Activated B cell treated with CpG ODN at 0.5 μM for 24 hours (primary cell): ENCODE measurements at regions not wholly inside any gene's neighbourhood (a gene's known extent, or its start where the extent isn't known, plus 50 kb on each side); places are given as distances from the start of the nearest gene placed in this dataset.

ENCODE experiments used
- ATAC-seq: fragments of 200-7000 bp; cut with Tn5 transposase; one replicate; pipeline ENCODE4 v1.10.0; 2021; ENCODE audit warnings: low read depth, mild to moderate bottlenecking, moderate library complexity
- CTCF ChIA-PET: fragments of 350-600 bp; sonication (Branson Sonifier 250); formaldehyde crosslinking; loops from one replicate; lab custom pipeline; 2021; ENCODE audit warnings: antibody characterized with exemption; lab: Charles Lee
- POLR2A ChIA-PET: fragments of 350-600 bp; sonication (Branson Sonifier 250); formaldehyde crosslinking; loops from one replicate; lab custom pipeline; 2021; ENCODE audit warnings: antibody characterized with exemption; lab: Charles Lee
- DNase-seq: peaks from one replicate; pipeline ENCODE4 v3.0.0; 2022
- H3K27ac Mint-ChIP-seq: one replicate; pipeline ENCODE4 v1.8.0; 2020; ENCODE audit warnings: mixed read lengths
- H3K27me3 Mint-ChIP-seq: one replicate; pipeline ENCODE4 v1.8.0; 2021; ENCODE audit warnings: mixed read lengths
- H3K36me3 Mint-ChIP-seq: one replicate; pipeline ENCODE4 v1.8.0; 2021; ENCODE audit warnings: low read depth, mixed read lengths
- H3K4me1 Mint-ChIP-seq: one replicate; pipeline ENCODE4 v1.8.0; 2021; ENCODE audit warnings: mixed read lengths
- H3K4me3 Mint-ChIP-seq: one replicate; pipeline ENCODE4 v1.8.0; 2020; ENCODE audit warnings: mild to moderate bottlenecking, mixed read lengths
- H3K9me3 Mint-ChIP-seq: one replicate; pipeline ENCODE4 v1.8.0; 2020; ENCODE audit warnings: mixed read lengths
- CTCF ChIP-seq: fragments of 200-600 bp; IDR thresholded peaks from one replicate; pipeline ENCODE4 v1.8.0; 2022; ENCODE audit warnings: antibody characterized with exemption, mild to moderate bottlenecking
- intact Hi-C: fragments of 100-400 bp; cut with micrococcal nuclease; formaldehyde crosslinking; loops from one replicate; pipeline ENCODE4 v1.15.1; 2024

- H3K4me3 Mint-ChIP-seq, result no peak overlapping the region
- CTCF ChIA-PET, result no interaction called here
These were observed 570.6 kb downstream of the ZBBX start for GRCh38 chr3:166809520-166809919.

GRCh38 chr3:166788936-166789335 lies 591.2 kb downstream of the ZBBX start:
- DNase-seq (no peak), ATAC-seq (no peak)
- TF ChIP-seq CTCF, result no peak
- no peak overlapping the region for H3K27ac Mint-ChIP-seq
- intact Hi-C loops, result no loop called here
- H3K36me3 Mint-ChIP-seq, result no peaks in the 10 kb centered on the region
- no peaks in the 10 kb centered on the region for H3K27me3 Mint-ChIP-seq
- H3K4me1 Mint-ChIP-seq, result no peaks in the 10 kb centered on the region
- H3K4me3 Mint-ChIP-seq, result no peak overlapping the region
- POLR2A ChIA-PET, result no interaction called here
- CTCF ChIA-PET, result no interaction called here
- peaks cover 5% of the 10 kb centered on the region for H3K9me3 Mint-ChIP-seq

More at GRCh38 chr3:166809520-166809919, 570.6 kb downstream of the ZBBX start:
- H3K27ac Mint-ChIP-seq, result no peak overlapping the region
- no peaks in the 10 kb centered on the region for H3K4me1 Mint-ChIP-seq
- peaks cover 13% of the 10 kb centered on the region for H3K9me3 Mint-ChIP-seq
- no peak for DNase-seq
- ATAC-seq, result no peak
- no peak for TF ChIP-seq CTCF
- intact Hi-C loops, result no loop called here
- no peaks in the 10 kb centered on the region for H3K36me3 Mint-ChIP-seq
- POLR2A ChIA-PET, result no interaction called here
- H3K27me3 Mint-ChIP-seq, result no peaks in the 10 kb centered on the region

- ATAC-seq, result no peak
- no peaks in the 10 kb centered on the region for H3K36me3 Mint-ChIP-seq
- no peaks in the 10 kb centered on the region for H3K27me3 Mint-ChIP-seq
- ChIA-PET POLR2A (no interaction called here), CTCF (no interaction called here)
- intact Hi-C loops, result no loop called here
- H3K27ac Mint-ChIP-seq, result no peak overlapping the region
- H3K4me1 Mint-ChIP-seq, result no peaks in the 10 kb centered on the region
- peaks cover 3% of the 10 kb centered on the region for H3K9me3 Mint-ChIP-seq
- TF ChIP-seq CTCF, result no peak
- no peak overlapping the region for H3K4me3 Mint-ChIP-seq
- no peak for DNase-seq
These were observed 594.2 kb downstream of the ZBBX start for GRCh38 chr3:166785876-166786275.

GRCh38 chr3:166783206-166783605 lies 596.9 kb downstream of the ZBBX start:
- ChIA-PET POLR2A (no interaction called here), CTCF (no interaction called here)
- Mint-ChIP-seq H3K36me3 (no peaks in the 10 kb centered on the region), H3K4me3 (no peak overlapping the region), H3K4me1 (no peaks in the 10 kb centered on the region), H3K27me3 (no peaks in the 10 kb centered on the region), H3K27ac (no peak overlapping the region), H3K9me3 (peaks cover 3% of the 10 kb centered on the region)
- intact Hi-C loops, result no loop called here
- TF ChIP-seq CTCF, result no peak
- DNase-seq, result no peak
- ATAC-seq, result no peak

- no peaks in the 10 kb centered on the region for H3K4me1 Mint-ChIP-seq
- H3K27ac Mint-ChIP-seq, result no peak overlapping the region
- ChIA-PET CTCF (no interaction called here), POLR2A (no interaction called here)
- intact Hi-C loops, result no loop called here
- no peaks in the 10 kb centered on the region for H3K27me3 Mint-ChIP-seq
- H3K9me3 Mint-ChIP-seq, result peaks cover 12% of the 10 kb centered on the region
- H3K4me3 Mint-ChIP-seq, result no peak overlapping the region
- DNase-seq (no peak), ATAC-seq (no peak)
- no peak for TF ChIP-seq CTCF
- no peaks in the 10 kb centered on the region for H3K36me3 Mint-ChIP-seq
These were observed 615.3 kb downstream of the ZBBX start for GRCh38 chr3:166764698-166765318.
